Keratinocyte (primary cell): ENCODE measurements at regions not wholly inside any gene's neighbourhood (a gene's known extent, or its start where the extent isn't known, plus 50 kb on each side); places are given as distances from the start of the nearest gene placed in this dataset.

ENCODE experiments used
- EZH2 ChIP-seq: IDR thresholded peaks from one replicate; pipeline ENCODE4 v1.6.1; 2012; ENCODE audit warnings: inconsistent platforms, mild to moderate bottlenecking, low read length, moderate library complexity
- TF ChIP-seq, protein P1 (sequence below), 3 experiments: IDR thresholded peaks in 1 of 3; conservative IDR thresholded peaks in 1 of 3; optimal IDR thresholded peaks in 1 of 3; 2 replicates in 2 of 3; 3 replicates in 1 of 3; pipeline versions ENCODE3 to v1.5.1; 2011; ENCODE audit warnings: low read length in 3 of 3, mild to moderate bottlenecking in 3 of 3, moderate library complexity in 2 of 3, control low read depth in 1 of 3, inconsistent platforms in 1 of 3; ENCODE audit not compliant: insufficient read depth in 2 of 3; ENCODE audit errors: extremely low read depth in 1 of 3

GRCh38 chr3:69535613-69536012, 149.7 kb upstream of the FRMD4B start:
- TF ChIP-seq, protein P1, sequence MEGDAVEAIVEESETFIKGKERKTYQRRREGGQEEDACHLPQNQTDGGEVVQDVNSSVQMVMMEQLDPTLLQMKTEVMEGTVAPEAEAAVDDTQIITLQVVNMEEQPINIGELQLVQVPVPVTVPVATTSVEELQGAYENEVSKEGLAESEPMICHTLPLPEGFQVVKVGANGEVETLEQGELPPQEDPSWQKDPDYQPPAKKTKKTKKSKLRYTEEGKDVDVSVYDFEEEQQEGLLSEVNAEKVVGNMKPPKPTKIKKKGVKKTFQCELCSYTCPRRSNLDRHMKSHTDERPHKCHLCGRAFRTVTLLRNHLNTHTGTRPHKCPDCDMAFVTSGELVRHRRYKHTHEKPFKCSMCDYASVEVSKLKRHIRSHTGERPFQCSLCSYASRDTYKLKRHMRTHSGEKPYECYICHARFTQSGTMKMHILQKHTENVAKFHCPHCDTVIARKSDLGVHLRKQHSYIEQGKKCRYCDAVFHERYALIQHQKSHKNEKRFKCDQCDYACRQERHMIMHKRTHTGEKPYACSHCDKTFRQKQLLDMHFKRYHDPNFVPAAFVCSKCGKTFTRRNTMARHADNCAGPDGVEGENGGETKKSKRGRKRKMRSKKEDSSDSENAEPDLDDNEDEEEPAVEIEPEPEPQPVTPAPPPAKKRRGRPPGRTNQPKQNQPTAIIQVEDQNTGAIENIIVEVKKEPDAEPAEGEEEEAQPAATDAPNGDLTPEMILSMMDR (optimal IDR thresholded peaks at IDR 0.05 in 1 of 3, IDR thresholded peaks at IDR 0.05 in 1 of 3, conservative IDR thresholded peaks at IDR 0.05 in 1 of 3; ENCODE audit: extremely low read depth in 1 of 3, insufficient read depth in 2 of 3, low read length in 3 of 3) = no peak
- no peak for TF ChIP-seq EZH2
